ENCODE measurements at regions not wholly inside any gene's neighbourhood (a gene's known extent, or its start where the extent isn't known, plus 50 kb on each side); places are given as distances from the start of the nearest gene placed in this dataset.
A peak's percentile ranks its signal among the peaks of the same experiment; 100 is the strongest.
"Not testable (repeated sequence)": the region's sequence is repeated elsewhere in the genome, so short reads cannot be mapped to it uniquely, and the experiment has no call there.

GRCh38 chr5:45132972-45133371 is 324.2 kb downstream of the MRPS30 start:
- no peak overlapping the region for H3K4me3 ChIP-seq
- H3K27me3 ChIP-seq (ENCODE audit: control insufficient read depth in 3 of 3, insufficient read depth in 3 of 3, low read length in 2 of 3) = no peaks in the 10 kb centered on the region
- H3K9ac ChIP-seq (ENCODE audit: insufficient read depth in 1 of 2, low read length in 2 of 2) = no peak overlapping the region
- H3K9me3 ChIP-seq (ENCODE audit: control insufficient read depth in 4 of 4, insufficient read depth in 3 of 4, low read length in 3 of 4) = no peaks in the 10 kb centered on the region
- H3K27ac ChIP-seq (ENCODE audit: low read depth in 1 of 2, low read length in 1 of 2) = no peak overlapping the region
- 38 to 57% methylated on average over 2 of the region's 2 CpGs for WGBS, 2 donors
- TF ChIP-seq CTCF (IDR thresholded peaks at IDR 0.05; ENCODE audit: control extremely low read depth, extremely low read depth) = no peak
- ATAC-seq (ENCODE audit: insufficient read depth, low FRiP score) = no peak
- H3K4me1 ChIP-seq (ENCODE audit: control insufficient read depth in 5 of 5, insufficient read depth in 5 of 5, low read length in 5 of 5) = no peaks in the 10 kb centered on the region
- no peaks in the 10 kb centered on the region for H3K36me3 ChIP-seq (ENCODE audit: control insufficient read depth in 4 of 4, insufficient read depth in 4 of 4, low read length in 4 of 4)
- no peak for DNase-seq

GRCh38 chr5:45162974-45163373 is 354.2 kb downstream of the MRPS30 start:
- Histone ChIP-seq H3K36me3 (ENCODE audit: control insufficient read depth in 4 of 4, insufficient read depth in 4 of 4, low read length in 4 of 4) (no peaks in the 10 kb centered on the region), H3K9me3 (ENCODE audit: control insufficient read depth in 4 of 4, insufficient read depth in 3 of 4, low read length in 3 of 4) (no peaks in the 10 kb centered on the region), H3K4me3 (no peak overlapping the region), H3K27me3 (ENCODE audit: control insufficient read depth in 3 of 3, insufficient read depth in 3 of 3, low read length in 2 of 3) (no peaks in the 10 kb centered on the region), H3K4me1 (ENCODE audit: control insufficient read depth in 5 of 5, insufficient read depth in 5 of 5, low read length in 5 of 5) (no peaks in the 10 kb centered on the region), H3K27ac (ENCODE audit: low read depth in 1 of 2, low read length in 1 of 2) (no peak overlapping the region), H3K9ac (ENCODE audit: insufficient read depth in 1 of 2, low read length in 2 of 2) (no peak overlapping the region)
- DNase-seq (peak in 1 of 3 donors; percentile 13), ATAC-seq (ENCODE audit: insufficient read depth, low FRiP score) (no peak)
- 52 to 60% methylated on average over 4 of the region's 4 CpGs for WGBS, 2 donors
- no peak for TF ChIP-seq CTCF (IDR thresholded peaks at IDR 0.05; ENCODE audit: control extremely low read depth, extremely low read depth)

- Histone ChIP-seq H3K4me1 (ENCODE audit: control insufficient read depth in 5 of 5, insufficient read depth in 5 of 5, low read length in 5 of 5) (no peaks in the 10 kb centered on the region), H3K9me3 (ENCODE audit: control insufficient read depth in 4 of 4, insufficient read depth in 3 of 4, low read length in 3 of 4) (no peaks in the 10 kb centered on the region), H3K9ac (ENCODE audit: insufficient read depth in 1 of 2, low read length in 2 of 2) (no peak overlapping the region), H3K27ac (ENCODE audit: low read depth in 1 of 2, low read length in 1 of 2) (no peak overlapping the region), H3K4me3 (no peak overlapping the region), H3K36me3 (ENCODE audit: control insufficient read depth in 4 of 4, insufficient read depth in 4 of 4, low read length in 4 of 4) (no peaks in the 10 kb centered on the region), H3K27me3 (ENCODE audit: control insufficient read depth in 3 of 3, insufficient read depth in 3 of 3, low read length in 2 of 3) (no peaks in the 10 kb centered on the region)
- DNase-seq (no peak), ATAC-seq (ENCODE audit: insufficient read depth, low FRiP score) (no peak)
- WGBS, 2 donors = 42 to 47% methylated on average over 1 of the region's 1 CpG
- TF ChIP-seq CTCF (IDR thresholded peaks at IDR 0.05; ENCODE audit: control extremely low read depth, extremely low read depth) = no peak
Measured at GRCh38 chr5:45171563-45171962, 362.8 kb downstream of the MRPS30 start.

GRCh38 chr5:45172634-45173033 is 363.9 kb downstream of the MRPS30 start:
- not testable (repeated sequence) for H3K27ac ChIP-seq (ENCODE audit: low read depth in 1 of 2, low read length in 1 of 2); H3K4me1 ChIP-seq (ENCODE audit: control insufficient read depth in 5 of 5, insufficient read depth in 5 of 5, low read length in 5 of 5); H3K9ac ChIP-seq (ENCODE audit: insufficient read depth in 1 of 2, low read length in 2 of 2); H3K36me3 ChIP-seq (ENCODE audit: control insufficient read depth in 4 of 4, insufficient read depth in 4 of 4, low read length in 4 of 4); H3K4me3 ChIP-seq; ATAC-seq (ENCODE audit: insufficient read depth, low FRiP score); DNase-seq; H3K27me3 ChIP-seq (ENCODE audit: control insufficient read depth in 3 of 3, insufficient read depth in 3 of 3, low read length in 2 of 3); H3K9me3 ChIP-seq (ENCODE audit: control insufficient read depth in 4 of 4, insufficient read depth in 3 of 4, low read length in 3 of 4)
- WGBS, 2 donors = 93% methylated on average over 11 of the region's 11 CpGs

All from lung (tissue), 11 donors.